IMR-90 (cell line): ENCODE measurements at regions not wholly inside any gene's neighbourhood (a gene's known extent, or its start where the extent isn't known, plus 50 kb on each side); places are given as distances from the start of the nearest gene placed in this dataset.

Experiments used
- ATAC-seq: fragments of 200-7000 bp; cut with Tn5 transposase; 2 replicates; pipeline ENCODE4 v1.9.1; 2020; ENCODE audit warnings: low read depth, mild to moderate bottlenecking, moderate library complexity
- BruUV-seq: library from RNA; stranded (reverse); fragments of 400-500 nt; replicated peaks from 2 replicates; lab custom pipeline; 2021; lab: Mats Ljungman, UMichigan
- CTCF ChIA-PET: fragments of 300-600 bp; formaldehyde crosslinking; extraction: SDS; loops from one replicate; lab custom pipeline; 2021; ENCODE audit warnings: antibody characterized with exemption; lab: Yijun Ruan, JAX
- POLR2A ChIA-PET: fragments of 300-600 bp; sonication (Branson Sonifier 250); formaldehyde crosslinking; loops from one replicate; lab custom pipeline; 2022; ENCODE audit warnings: antibody characterized with exemption; ENCODE audit not compliant: unreplicated experiment; lab: Charles Lee
- DNase-seq: peaks from one replicate; pipeline ENCODE4 v3.0.0; 2013
- H2AFZ ChIP-seq: replicated peaks from 2 replicates; pipeline ENCODE3; 2013; ENCODE audit warnings: low read length, mild to moderate bottlenecking; ENCODE audit not compliant: poor library complexity
- H2AK5ac ChIP-seq: 2 replicates; pipeline ENCODE4 v1.6.1; 2013; ENCODE audit warnings: low read depth, low read length, inconsistent platforms
- H2AK9ac ChIP-seq: replicated peaks from 2 replicates; pipeline ENCODE3; 2013; ENCODE audit warnings: mild to moderate bottlenecking, low read depth, low read length, moderate library complexity; ENCODE audit not compliant: poor library complexity
- H2BK120ac ChIP-seq: 2 replicates; pipeline ENCODE4 v1.6.1; 2013; ENCODE audit warnings: low read depth, low read length, inconsistent platforms
- H2BK15ac ChIP-seq: 3 replicates; pipeline ENCODE4 v1.6.1; 2013; ENCODE audit warnings: low read depth, low read length, inconsistent platforms
- H2BK20ac ChIP-seq: 2 replicates; pipeline ENCODE4 v1.6.1; 2013; ENCODE audit warnings: low read depth, mild to moderate bottlenecking, inconsistent platforms, low read length, moderate library complexity
- H2BK5ac ChIP-seq: 2 replicates; pipeline ENCODE4 v1.6.1; 2013; ENCODE audit warnings: mild to moderate bottlenecking, low read depth, low read length, inconsistent platforms; ENCODE audit not compliant: poor library complexity, severe bottlenecking
- H3K14ac ChIP-seq: replicated peaks from 2 replicates; pipeline ENCODE4 v1.6.1; 2013; ENCODE audit warnings: low read depth, low read length, inconsistent platforms
- H3K18ac ChIP-seq: 2 replicates; pipeline ENCODE4 v1.6.1; 2013; ENCODE audit warnings: low read depth, low read length, control low read depth
- H3K23ac ChIP-seq: 2 replicates; pipeline ENCODE4 v1.6.1; 2013; ENCODE audit warnings: low read depth, low read length, inconsistent platforms
- H3K27ac ChIP-seq: 2 replicates; pipeline ENCODE4 v1.5.1; 2013; ENCODE audit warnings: mild to moderate bottlenecking, control low read depth, low read length; ENCODE audit not compliant: insufficient read depth
- H3K27me3 ChIP-seq: 2 replicates; pipeline ENCODE4 v1.6.1; 2013; ENCODE audit warnings: low read length; ENCODE audit not compliant: control insufficient read depth, insufficient read depth
- H3K36me3 ChIP-seq: 2 replicates; pipeline ENCODE4 v1.6.1; 2013; ENCODE audit warnings: low read length, mixed read lengths; ENCODE audit not compliant: control insufficient read depth, insufficient read depth
- H3K4ac ChIP-seq: 2 replicates; pipeline ENCODE4 v1.6.1; 2013; ENCODE audit warnings: low read depth, low read length, inconsistent platforms
- H3K4me1 ChIP-seq: 2 replicates; pipeline ENCODE4 v1.6.1; 2013; ENCODE audit warnings: low read length, mixed read lengths; ENCODE audit not compliant: control insufficient read depth, insufficient read depth
- H3K4me2 ChIP-seq: 2 replicates; pipeline ENCODE4 v1.6.1; 2013; ENCODE audit warnings: low read depth, mild to moderate bottlenecking, control low read depth, low read length, moderate library complexity
- H3K4me3 ChIP-seq: 2 replicates; pipeline ENCODE4 v1.5.1; 2013; ENCODE audit warnings: low read depth, mild to moderate bottlenecking, control low read depth, low read length, moderate library complexity; ENCODE audit not compliant: insufficient read depth
- H3K56ac ChIP-seq: 2 replicates; pipeline ENCODE4 v1.6.1; 2013; ENCODE audit warnings: low read length, inconsistent platforms; ENCODE audit not compliant: insufficient read depth; ENCODE audit errors: extremely low read depth
- H3K79me1 ChIP-seq, 2 experiments: 2 replicates each; pipeline ENCODE4 v1.6.1; 2013; ENCODE audit warnings: low read length in 2 of 2, inconsistent platforms in 1 of 2, low read depth in 1 of 2
- H3K9ac ChIP-seq: 2 replicates; pipeline ENCODE4 v1.6.1; 2013; ENCODE audit warnings: low read depth, low read length, control low read depth
- H3K9me1 ChIP-seq: 2 replicates; pipeline ENCODE4 v1.6.1; 2013; ENCODE audit warnings: low read length, inconsistent platforms; ENCODE audit not compliant: insufficient read depth
- H3K9me3 ChIP-seq: 2 replicates; pipeline ENCODE4 v1.6.1; 2013; ENCODE audit warnings: low read length; ENCODE audit not compliant: control insufficient read depth, insufficient read depth
- H4K20me1 ChIP-seq: 2 replicates; pipeline ENCODE4 v1.6.1; 2013; ENCODE audit warnings: low read length, inconsistent platforms; ENCODE audit not compliant: insufficient read depth
- H4K5ac ChIP-seq: 2 replicates; pipeline ENCODE4 v1.6.1; 2013; ENCODE audit warnings: mild to moderate bottlenecking, low read depth, low read length, control low read depth
- H4K8ac ChIP-seq, 2 experiments: 2 replicates each; pipeline ENCODE4 v1.6.1; 2013; ENCODE audit warnings: low read depth in 2 of 2, low read length in 2 of 2, control low read depth in 1 of 2, inconsistent platforms in 1 of 2
- H4K91ac ChIP-seq: 2 replicates; pipeline ENCODE4 v1.6.1; 2013; ENCODE audit warnings: low read depth, low read length, inconsistent platforms; ENCODE audit not compliant: insufficient read depth
- BHLHE40 ChIP-seq: fragments of 150-350 bp; IDR thresholded peaks from 2 replicates; pipeline ENCODE4 v1.6.1; 2016; ENCODE audit warnings: mild to moderate bottlenecking, low read depth, low read length
- CEBPB ChIP-seq: IDR thresholded peaks from 2 replicates; pipeline ENCODE4 v1.6.1; 2012; ENCODE audit warnings: low read depth, low read length, improper control_type of control experiment
- CHD1 ChIP-seq: IDR thresholded peaks from 2 replicates; pipeline ENCODE4 v1.6.1; 2012; ENCODE audit warnings: low read depth, low read length, improper control_type of control experiment
- FOS ChIP-seq: fragments of 150-350 bp; IDR thresholded peaks from 2 replicates; pipeline ENCODE4 v1.6.1; 2016; ENCODE audit warnings: low read depth, low read length
- MAFK ChIP-seq: IDR thresholded peaks from 2 replicates; pipeline ENCODE4 v1.6.1; 2012; ENCODE audit warnings: low read depth, low read length, improper control_type of control experiment
- MAZ ChIP-seq: IDR thresholded peaks from 2 replicates; pipeline ENCODE4 v1.6.1; 2012; ENCODE audit warnings: low read depth, mild to moderate bottlenecking, low read length, improper control_type of control experiment, moderate library complexity, borderline replicate concordance
- MXI1 ChIP-seq: IDR thresholded peaks from 2 replicates; pipeline ENCODE4 v1.6.1; 2012; ENCODE audit warnings: low read depth, mild to moderate bottlenecking, low read length, moderate library complexity, borderline replicate concordance
- NFE2L2 ChIP-seq: fragments of 150-350 bp; IDR thresholded peaks from 2 replicates; pipeline ENCODE4 v1.6.1; 2016; ENCODE audit warnings: low read depth, mild to moderate bottlenecking, low read length
- POLR2A ChIP-seq: IDR thresholded peaks from 2 replicates; pipeline ENCODE4 v1.6.1; 2012; ENCODE audit warnings: mild to moderate bottlenecking, low read depth, low read length
- RAD21 ChIP-seq: IDR thresholded peaks from 2 replicates; pipeline ENCODE4 v1.6.1; 2012; ENCODE audit warnings: low read length, improper control_type of control experiment
- RCOR1 ChIP-seq: IDR thresholded peaks from 2 replicates; pipeline ENCODE4 v1.6.1; 2012; ENCODE audit warnings: mild to moderate bottlenecking, low read length, improper control_type of control experiment; ENCODE audit not compliant: insufficient replicate concordance
- RFX5 ChIP-seq: IDR thresholded peaks from 2 replicates; pipeline ENCODE4 v1.8.0; 2012; ENCODE audit warnings: low read depth, mild to moderate bottlenecking, low read length, moderate library complexity
- SMC3 ChIP-seq: fragments of 150-350 bp; IDR thresholded peaks from 2 replicates; pipeline ENCODE4 v1.6.1; 2016; ENCODE audit warnings: low read depth, mild to moderate bottlenecking, antibody characterized with exemption, low read length, moderate library complexity
- WGBS, 2 experiments: methylation state at CpG; one replicate each; pipeline versions ENCODE4 v1.1.5 to v1.1.7; 2013; ENCODE audit warnings: missing lambda C conversion rate in 2 of 2; ENCODE audit not compliant: insufficient read length in 1 of 2; ENCODE audit errors: extremely low coverage in 2 of 2; 5-methylcytosine and 5-hydroxymethylcytosine counted together
- dilution Hi-C: fragments of 300-500 bp; cut with HindIII; formaldehyde crosslinking; loops from one replicate; pipeline ENCODE4 v1.14.3; 2018; ENCODE audit warnings: low sequenced_read_pairs; ENCODE audit not compliant: unreplicated experiment
- in situ Hi-C: fragments of 300-500 bp; cut with MboI; formaldehyde crosslinking; loops from 3 replicates; pipeline ENCODE4 v1.14.3; 2019; ENCODE audit warnings: low sequenced_read_pairs, inconsistent platforms, mixed read lengths
- intact Hi-C: fragments of 100-400 bp; cut with micrococcal nuclease; formaldehyde crosslinking; loops from 2 replicates; pipeline ENCODE4 v1.10.0; 2022
- TF ChIP-seq, protein P1 (sequence below): fragments of 150-350 bp; IDR thresholded peaks from 2 replicates; pipeline ENCODE4 v1.6.1; 2016; ENCODE audit warnings: low read depth, mild to moderate bottlenecking, low read length, moderate library complexity, borderline replicate concordance
- TF ChIP-seq, protein P2 (sequence below): conservative IDR thresholded peaks from 2 replicates; pipeline ENCODE4 v1.5.1; 2012; ENCODE audit warnings: mild to moderate bottlenecking, low read depth, low read length, improper control_type of control experiment
- TF ChIP-seq, protein P3 (sequence below): fragments of 150-350 bp; IDR thresholded peaks from 2 replicates; pipeline ENCODE4 v1.6.1; 2017; ENCODE audit warnings: mild to moderate bottlenecking, antibody characterized with exemption, low read length, low read depth

DNA sequence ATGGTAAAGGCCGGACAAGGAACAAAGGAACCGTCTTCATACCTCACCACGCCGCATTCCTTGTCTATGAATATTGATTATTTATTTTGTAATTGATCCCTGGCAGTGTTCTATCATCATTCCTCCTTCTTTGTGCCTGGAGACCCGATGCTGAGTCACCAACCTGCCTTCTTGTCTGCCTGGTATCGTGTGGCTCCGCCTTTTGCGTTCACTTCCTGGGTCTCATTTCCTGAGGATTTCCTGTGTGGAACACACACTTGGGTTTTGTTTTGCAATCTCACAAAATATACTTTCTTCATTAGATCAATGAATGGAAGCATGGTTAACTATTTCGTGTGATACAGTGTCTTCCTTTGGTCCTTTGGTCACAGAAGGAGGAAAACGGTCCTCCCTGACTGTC is 95.5 kb upstream of the SNTG2 start:
- peaks cover 8% of the 10 kb centered on the region; the same call in 1 of the 2 replicates for H3K9me3 ChIP-seq
- no peak overlapping the region for H3K27ac ChIP-seq
- no peaks in the 10 kb centered on the region for H3K4me1 ChIP-seq
- ChIA-PET POLR2A (no interaction called here), CTCF (no interaction called here)
- H3K27me3 ChIP-seq: no peaks in the 10 kb centered on the region
- H3K36me3 ChIP-seq: no peaks in the 10 kb centered on the region
- no peaks in the 10 kb centered on the region for H3K79me1 ChIP-seq
- H2AK5ac ChIP-seq: no peak overlapping the region
- no peak overlapping the region for H4K91ac ChIP-seq
- H3K14ac ChIP-seq: no peak overlapping the region
- dilution Hi-C loops (no loop called here), intact Hi-C loops (no loop called here), in situ Hi-C loops (loop anchor here (10.0 kb wide), 1 partner anchor 690 kb away; no protein-coding TSS in a partner anchor)
- no TSS peak for BruUV-seq
- H2BK120ac ChIP-seq: no peak overlapping the region
- no peaks in the 10 kb centered on the region for H3K9me1 ChIP-seq
- H4K20me1 ChIP-seq: no peaks in the 10 kb centered on the region
- H2BK20ac ChIP-seq: no peak overlapping the region
- 60% methylated on average over 1 of the region's 10 CpGs; no CpG with 5 or more reads in 1 of the 2 experiments for WGBS, 2 experiments
- DNase-seq (no peak), ATAC-seq (no peak)
- H2AK9ac ChIP-seq: no peak overlapping the region
- H3K56ac ChIP-seq: no peak overlapping the region
- H4K8ac ChIP-seq: no peak overlapping the region
- H3K9ac ChIP-seq: no peak overlapping the region
- no peak overlapping the region for H4K5ac ChIP-seq
- H3K4ac ChIP-seq: no peak overlapping the region
- no peak overlapping the region for H3K18ac ChIP-seq
- no peak for TF ChIP-seq BHLHE40
- no peak for TF ChIP-seq RCOR1
- TF ChIP-seq, protein P1, sequence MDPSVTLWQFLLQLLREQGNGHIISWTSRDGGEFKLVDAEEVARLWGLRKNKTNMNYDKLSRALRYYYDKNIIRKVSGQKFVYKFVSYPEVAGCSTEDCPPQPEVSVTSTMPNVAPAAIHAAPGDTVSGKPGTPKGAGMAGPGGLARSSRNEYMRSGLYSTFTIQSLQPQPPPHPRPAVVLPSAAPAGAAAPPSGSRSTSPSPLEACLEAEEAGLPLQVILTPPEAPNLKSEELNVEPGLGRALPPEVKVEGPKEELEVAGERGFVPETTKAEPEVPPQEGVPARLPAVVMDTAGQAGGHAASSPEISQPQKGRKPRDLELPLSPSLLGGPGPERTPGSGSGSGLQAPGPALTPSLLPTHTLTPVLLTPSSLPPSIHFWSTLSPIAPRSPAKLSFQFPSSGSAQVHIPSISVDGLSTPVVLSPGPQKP: no peak
- TF ChIP-seq CHD1: no peak
- TF ChIP-seq MAFK: no peak
- no peak for TF ChIP-seq MAZ
- no peak for TF ChIP-seq MXI1
- TF ChIP-seq, protein P2, sequence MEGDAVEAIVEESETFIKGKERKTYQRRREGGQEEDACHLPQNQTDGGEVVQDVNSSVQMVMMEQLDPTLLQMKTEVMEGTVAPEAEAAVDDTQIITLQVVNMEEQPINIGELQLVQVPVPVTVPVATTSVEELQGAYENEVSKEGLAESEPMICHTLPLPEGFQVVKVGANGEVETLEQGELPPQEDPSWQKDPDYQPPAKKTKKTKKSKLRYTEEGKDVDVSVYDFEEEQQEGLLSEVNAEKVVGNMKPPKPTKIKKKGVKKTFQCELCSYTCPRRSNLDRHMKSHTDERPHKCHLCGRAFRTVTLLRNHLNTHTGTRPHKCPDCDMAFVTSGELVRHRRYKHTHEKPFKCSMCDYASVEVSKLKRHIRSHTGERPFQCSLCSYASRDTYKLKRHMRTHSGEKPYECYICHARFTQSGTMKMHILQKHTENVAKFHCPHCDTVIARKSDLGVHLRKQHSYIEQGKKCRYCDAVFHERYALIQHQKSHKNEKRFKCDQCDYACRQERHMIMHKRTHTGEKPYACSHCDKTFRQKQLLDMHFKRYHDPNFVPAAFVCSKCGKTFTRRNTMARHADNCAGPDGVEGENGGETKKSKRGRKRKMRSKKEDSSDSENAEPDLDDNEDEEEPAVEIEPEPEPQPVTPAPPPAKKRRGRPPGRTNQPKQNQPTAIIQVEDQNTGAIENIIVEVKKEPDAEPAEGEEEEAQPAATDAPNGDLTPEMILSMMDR: no peak
- TF ChIP-seq RFX5: no peak
- TF ChIP-seq NFE2L2: no peak
- TF ChIP-seq SMC3: no peak
- TF ChIP-seq, protein P3, sequence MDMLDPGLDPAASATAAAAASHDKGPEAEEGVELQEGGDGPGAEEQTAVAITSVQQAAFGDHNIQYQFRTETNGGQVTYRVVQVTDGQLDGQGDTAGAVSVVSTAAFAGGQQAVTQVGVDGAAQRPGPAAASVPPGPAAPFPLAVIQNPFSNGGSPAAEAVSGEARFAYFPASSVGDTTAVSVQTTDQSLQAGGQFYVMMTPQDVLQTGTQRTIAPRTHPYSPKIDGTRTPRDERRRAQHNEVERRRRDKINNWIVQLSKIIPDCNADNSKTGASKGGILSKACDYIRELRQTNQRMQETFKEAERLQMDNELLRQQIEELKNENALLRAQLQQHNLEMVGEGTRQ: no peak
- no peak for TF ChIP-seq FOS
- TF ChIP-seq CEBPB: no peak
- no peak for TF ChIP-seq RAD21
- no peak for TF ChIP-seq POLR2A
- no peak overlapping the region for H3K4me3 ChIP-seq
- no peak overlapping the region for H2BK5ac ChIP-seq
- no peak overlapping the region for H2AFZ ChIP-seq
- no peak overlapping the region for H3K23ac ChIP-seq
- H3K4me2 ChIP-seq: no peak overlapping the region
- H2BK15ac ChIP-seq: no peak overlapping the region
